Activated CD8-positive, alpha-beta memory T cell treated with anti-CD3 and anti-CD28 coated beads for 48 hours (primary cell): ENCODE measurements at regions not wholly inside any gene's neighbourhood (a gene's known extent, or its start where the extent isn't known, plus 50 kb on each side); places are given as distances from the start of the nearest gene placed in this dataset.
"Not testable (repeated sequence)": the region's sequence is repeated elsewhere in the genome, so short reads cannot be mapped to it uniquely, and the experiment has no call there.

ENCODE experiments used
- DNase-seq, 3 experiments: peaks; one replicate each; pipeline ENCODE4 v3.0.0-alpha.2; 2020; ENCODE audit warnings: low read depth in 2 of 3, low spot score in 2 of 3

DNA sequence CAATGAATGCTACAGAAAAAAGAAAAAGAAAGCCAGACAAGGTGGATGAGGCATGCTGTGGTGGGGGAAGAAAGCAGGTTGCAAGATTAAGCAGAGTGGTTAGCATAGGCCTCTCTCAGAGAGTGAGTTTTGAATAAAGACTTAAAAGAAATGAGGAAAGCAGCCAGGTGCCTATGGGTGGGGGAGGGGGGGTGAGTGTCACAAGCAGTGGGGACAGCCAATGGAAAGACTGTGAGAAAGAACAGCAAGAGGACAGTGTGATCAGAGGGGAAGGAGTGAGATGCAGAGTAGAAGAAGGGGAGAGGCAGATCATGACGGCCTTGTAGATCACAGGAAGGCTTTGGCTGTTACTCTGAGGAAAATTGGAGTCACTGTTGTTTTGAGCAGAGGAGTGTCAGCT lies 162.5 kb downstream of the SOX3 start:
- no peak for DNase-seq

- DNase-seq = no peak
These were observed 167.6 kb downstream of the SOX3 start for GRCh38 chrX:140337263-140337662.

GRCh38 chrX:140318296-140318695 lies 186.6 kb downstream of the SOX3 start:
- no peak for DNase-seq

DNA sequence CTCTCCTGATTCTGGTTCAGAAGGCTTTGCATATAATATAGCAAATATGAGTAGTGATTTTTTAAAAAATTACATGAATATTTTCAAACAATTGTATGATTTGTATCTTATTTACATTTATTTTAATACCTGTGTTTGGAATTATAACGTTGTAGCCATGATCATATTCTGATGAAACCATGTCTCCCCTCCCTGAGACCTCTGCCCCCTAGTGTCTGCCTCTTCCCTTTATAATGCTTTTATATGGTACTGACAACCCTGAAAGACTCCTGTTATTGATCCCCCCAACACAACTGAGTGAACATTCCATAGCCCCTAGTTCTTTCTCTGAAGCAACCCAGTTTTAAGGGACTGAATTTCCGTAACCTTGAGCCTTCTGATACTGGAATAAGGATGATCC lies 187.4 kb downstream of the SOX3 start:
- no peak for DNase-seq

GRCh38 chrX:140298960-140299825 lies 205.7 kb downstream of the SOX3 start:
- no peak for DNase-seq

GRCh38 chrX:140297273-140297672 lies 207.6 kb downstream of the SOX3 start:
- no peak for DNase-seq

DNA sequence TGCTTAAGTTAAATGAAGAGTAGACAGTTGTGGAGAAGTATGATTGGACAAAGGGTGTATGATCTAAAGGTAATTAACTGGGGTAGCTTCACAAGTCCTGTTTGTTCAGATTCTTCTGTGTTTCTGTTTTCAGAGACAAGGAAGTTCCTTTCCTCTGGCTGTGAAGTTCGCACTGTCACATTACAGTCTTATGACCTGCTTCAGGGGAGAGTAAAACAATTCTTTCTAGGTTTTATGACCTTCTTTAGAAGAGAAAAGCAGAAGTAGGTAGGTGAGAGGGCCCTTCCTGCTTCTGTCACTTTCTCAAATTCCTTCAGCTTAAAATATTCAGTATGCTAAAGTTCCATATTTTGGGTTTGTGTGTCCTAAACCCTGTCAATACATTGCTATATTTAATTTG lies 211.9 kb downstream of the SOX3 start:
- no peak for DNase-seq

DNA sequence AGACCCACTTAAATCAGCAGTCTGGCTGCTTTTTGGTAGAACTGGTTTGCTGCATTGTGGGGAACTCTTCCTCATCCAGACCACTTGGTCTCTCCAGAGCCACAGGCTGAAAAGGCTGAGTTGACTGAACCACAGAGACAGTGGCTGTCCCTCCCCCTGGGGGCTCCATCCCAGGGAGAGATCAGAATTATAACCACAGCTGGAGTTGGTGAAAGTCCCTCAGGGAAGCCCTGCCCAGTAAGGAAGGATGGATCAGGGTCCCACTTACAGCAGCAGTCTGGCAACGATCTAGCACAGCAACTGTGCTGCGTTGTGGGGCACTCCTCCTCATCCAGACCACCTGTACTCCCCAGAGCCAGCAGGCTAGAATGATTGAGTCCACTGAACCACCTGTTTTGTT lies 212.7 kb downstream of the SOX3 start:
- no peak for DNase-seq

DNA sequence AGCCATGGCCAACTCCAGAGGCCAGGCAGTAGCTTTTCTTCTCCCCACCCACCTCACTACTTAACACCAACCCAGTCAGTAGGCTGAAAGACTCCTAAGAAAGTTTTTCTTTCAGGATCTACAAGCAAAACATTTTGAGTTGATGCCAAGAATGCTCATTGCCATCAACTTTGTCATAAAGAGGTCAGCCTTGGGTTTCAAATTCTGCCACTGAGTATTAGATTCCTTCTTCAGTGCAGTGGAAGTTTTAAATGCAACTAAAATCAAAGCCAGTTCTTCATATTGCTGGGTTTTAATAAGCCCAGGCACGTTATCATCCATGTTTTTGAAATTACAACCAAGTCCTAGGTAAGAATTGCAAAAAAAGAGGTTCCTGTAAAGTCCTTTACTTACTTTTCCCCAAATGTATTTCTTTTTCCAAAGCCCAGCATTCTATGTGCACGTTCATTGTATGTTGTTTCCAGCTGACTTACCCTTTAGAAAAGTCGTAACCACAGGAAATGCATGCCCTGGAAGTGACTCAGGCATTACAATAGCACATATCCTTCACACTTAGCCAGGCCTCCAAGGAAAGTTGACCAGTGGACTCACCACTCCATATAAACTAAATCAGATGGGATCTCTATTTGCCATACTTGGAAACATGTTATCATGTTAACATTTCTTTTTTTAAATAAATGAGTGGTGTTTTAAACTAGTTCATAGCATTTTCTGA lies 229.9 kb downstream of the SOX3 start:
- no peak for DNase-seq

DNA sequence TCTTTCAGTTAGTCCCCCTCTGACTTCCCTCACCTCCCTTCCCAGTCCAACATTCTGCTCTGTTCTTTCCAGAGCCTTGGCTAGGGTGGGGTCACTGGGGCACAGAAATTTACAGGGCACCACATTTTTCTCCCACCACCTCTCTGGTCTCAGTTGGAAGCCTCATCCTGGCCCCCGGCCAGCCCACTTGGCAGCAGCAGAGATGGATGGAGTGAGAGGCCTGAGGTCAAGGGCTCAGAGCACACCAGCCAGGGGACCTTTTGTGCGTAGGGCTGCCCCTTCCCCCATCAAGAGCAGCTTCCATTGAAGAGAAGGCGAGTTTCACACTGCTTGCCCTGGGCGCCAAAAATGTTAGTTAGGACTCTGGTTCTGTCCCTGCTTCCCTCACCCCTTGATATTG lies 230.9 kb downstream of the SOX3 start:
- DNase-seq = no peak

- DNase-seq = no peak
These were observed 254.5 kb downstream of the SOX3 start for GRCh38 chrX:140250391-140250790.

GRCh38 chrX:140249088-140249487 lies 255.8 kb downstream of the SOX3 start:
- DNase-seq = no peak

DNA sequence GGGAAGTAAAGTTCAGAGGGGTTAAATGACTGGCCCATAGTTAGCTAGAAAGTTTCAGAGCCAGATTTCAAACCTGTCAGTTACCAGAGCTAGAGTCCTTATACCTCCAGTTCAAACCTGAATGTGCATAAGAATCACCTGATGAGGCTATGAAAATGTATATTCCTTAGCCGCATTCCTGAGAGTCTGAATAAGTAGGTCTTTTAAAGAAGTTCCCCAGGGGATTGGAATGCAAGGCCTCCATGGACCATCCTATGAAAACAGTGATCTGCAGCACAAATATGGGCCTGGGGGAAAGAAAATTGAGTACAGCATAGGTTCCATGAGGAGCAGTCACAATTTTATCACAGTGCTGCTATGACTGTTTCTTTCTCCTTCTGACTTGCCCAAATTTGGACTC lies 263.9 kb upstream of the CXorf66 start:
- DNase-seq = no peak

- not testable (repeated sequence) for DNase-seq
These were observed 260.7 kb upstream of the CXorf66 start for GRCh38 chrX:140226037-140226436.

DNA sequence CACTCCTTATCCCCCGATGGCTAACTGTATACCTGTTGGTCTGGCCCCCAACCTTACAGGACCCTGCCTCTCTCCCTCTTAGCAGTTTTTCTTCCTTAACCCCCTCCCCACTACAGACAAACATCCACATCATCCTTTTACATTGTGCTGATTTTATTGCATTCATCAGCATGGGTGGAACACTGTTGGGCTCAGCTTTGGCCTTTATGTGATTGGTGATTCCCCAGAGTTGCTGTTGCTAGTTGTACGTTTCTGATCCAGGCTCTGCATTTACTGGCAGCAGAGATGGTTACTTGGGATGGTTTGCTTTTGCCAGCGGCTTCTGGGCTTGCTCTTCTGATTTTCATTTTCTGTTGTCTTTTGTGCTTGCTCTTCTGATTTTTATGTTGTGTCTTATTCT lies 250.6 kb upstream of the CXorf66 start:
- DNase-seq = not testable (repeated sequence)

GRCh38 chrX:140214518-140214917 lies 249.2 kb upstream of the CXorf66 start:
- DNase-seq = not testable (repeated sequence)

GRCh38 chrX:140206657-140207056 lies 241.3 kb upstream of the CXorf66 start:
- no peak for DNase-seq

DNA sequence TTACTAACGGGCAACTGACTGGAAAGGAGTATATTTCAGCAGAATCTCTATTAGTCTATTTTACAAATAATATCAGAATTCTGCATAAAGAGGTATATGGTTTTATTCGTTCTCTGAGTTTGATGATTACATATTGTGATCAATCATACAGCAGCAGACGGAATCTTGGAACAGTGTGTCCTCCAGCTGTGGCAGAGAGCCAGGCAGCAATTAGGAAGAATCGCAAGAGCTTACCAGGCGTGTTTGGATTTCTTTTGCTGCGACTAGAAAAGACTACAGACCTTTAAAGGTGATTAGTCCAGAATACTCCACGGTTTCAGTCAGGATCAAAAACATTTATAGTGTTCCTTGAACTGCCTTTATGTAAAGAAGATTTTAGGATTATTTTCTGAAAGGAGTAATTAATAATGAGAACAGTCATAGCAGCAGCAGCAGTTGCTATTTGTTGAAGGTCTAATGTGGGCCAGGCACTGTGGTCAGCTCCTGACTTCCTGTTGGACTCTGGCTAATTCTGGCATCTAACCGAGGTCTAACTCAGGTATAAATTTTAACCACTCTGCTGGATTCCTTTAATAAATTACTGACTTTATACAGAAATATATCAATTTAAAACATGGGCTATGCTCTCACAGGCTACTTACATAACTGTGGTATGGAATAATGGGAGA lies 225.3 kb upstream of the CXorf66 start:
- DNase-seq = no peak

GRCh38 chrX:140180585-140180984 lies 215.3 kb upstream of the CXorf66 start:
- DNase-seq = no peak

GRCh38 chrX:140177821-140178220 lies 212.5 kb upstream of the CXorf66 start:
- no peak for DNase-seq

GRCh38 chrX:140172401-140172800 lies 207.1 kb upstream of the CXorf66 start:
- DNase-seq = no peak

DNA sequence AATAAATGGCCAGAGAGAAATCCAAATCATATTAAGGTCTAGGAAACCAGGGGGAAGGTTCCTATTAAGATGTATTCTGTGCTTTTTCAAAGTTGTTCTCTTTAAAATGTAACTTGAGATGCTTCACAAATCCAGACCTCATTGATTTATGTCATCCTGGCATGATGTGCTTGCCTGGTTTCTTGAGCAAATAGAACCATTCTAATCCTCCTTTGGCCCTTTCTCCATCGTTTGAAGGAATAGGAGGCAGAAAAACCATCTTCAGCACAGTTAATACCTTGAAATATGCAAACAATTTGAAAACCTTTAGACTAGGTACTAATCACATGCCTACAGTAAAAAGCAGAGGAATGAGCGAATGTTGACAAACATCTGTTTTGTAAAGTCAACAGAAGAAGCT lies 202.2 kb upstream of the CXorf66 start:
- no peak for DNase-seq
